Upper lobe of right lung (tissue), 1 donor: ENCODE measurements at regions not wholly inside any gene's neighbourhood (a gene's known extent, or its start where the extent isn't known, plus 50 kb on each side); places are given as distances from the start of the nearest gene placed in this dataset.

Experiments used
- ATAC-seq: fragments of 200-7000 bp; cut with Tn5 transposase; one replicate; pipeline ENCODE4 v1.9.1; 2020; ENCODE audit warnings: mild to moderate bottlenecking, moderate library complexity
- DNase-seq: peaks from one replicate; pipeline ENCODE4 v3.0.0-alpha.2; 2020
- H3K27ac ChIP-seq: fragments of 200-600 bp; one replicate; pipeline ENCODE4 v1.8.0; 2022
- H3K27me3 ChIP-seq: fragments of 200-600 bp; one replicate; pipeline ENCODE4 v1.8.0; 2022; ENCODE audit warnings: mild to moderate bottlenecking
- H3K36me3 ChIP-seq: fragments of 200-600 bp; one replicate; pipeline ENCODE4 v1.8.0; 2022
- H3K4me1 ChIP-seq: fragments of 200-600 bp; one replicate; pipeline ENCODE4 v1.8.0; 2022
- H3K4me3 ChIP-seq: fragments of 200-600 bp; one replicate; pipeline ENCODE4 v1.8.0; 2022; ENCODE audit warnings: mild to moderate bottlenecking
- H3K9me3 ChIP-seq: fragments of 200-600 bp; one replicate; pipeline ENCODE4 v1.8.0; 2022
- CTCF ChIP-seq: fragments of 200-600 bp; IDR thresholded peaks from one replicate; pipeline ENCODE4 v1.8.0; 2022; ENCODE audit warnings: antibody characterized with exemption
- intact Hi-C: fragments of 100-400 bp; cut with DNase I; formaldehyde crosslinking; loops from one replicate; pipeline ENCODE4 v1.11.0; 2022
- donor health status: DM: no; HTN: yes; CAD: no; lungs with severe emphysema.

GRCh38 chr10:21205328-21205727 lies 308.2 kb upstream of the NEBL start:
- Histone ChIP-seq H3K9me3 (no peaks in the 10 kb centered on the region), H3K27ac (no peak overlapping the region), H3K4me1 (no peaks in the 10 kb centered on the region), H3K36me3 (no peaks in the 10 kb centered on the region), H3K27me3 (no peaks in the 10 kb centered on the region), H3K4me3 (no peak overlapping the region)
- ATAC-seq (no peak), DNase-seq (no peak)
- no peak for TF ChIP-seq CTCF
- intact Hi-C loops: no loop called here

- no peak for ATAC-seq
- H3K9me3 ChIP-seq: no peaks in the 10 kb centered on the region
- no peaks in the 10 kb centered on the region for H3K27me3 ChIP-seq
- H3K27ac ChIP-seq: no peak overlapping the region
- no peak overlapping the region for H3K4me3 ChIP-seq
- no peaks in the 10 kb centered on the region for H3K4me1 ChIP-seq
- TF ChIP-seq CTCF: no peak
- no peaks in the 10 kb centered on the region for H3K36me3 ChIP-seq
- DNase-seq: no peak
- intact Hi-C loops: no loop called here
Measured at GRCh38 chr10:21203473-21204107, 306.5 kb upstream of the NEBL start.

GRCh38 chr10:21202776-21203462 lies 305.8 kb upstream of the NEBL start:
- intact Hi-C loops: no loop called here
- DNase-seq (no peak), ATAC-seq (no peak)
- H3K9me3 ChIP-seq: peaks cover 6% of the 10 kb centered on the region
- no peaks in the 10 kb centered on the region for H3K36me3 ChIP-seq
- no peak overlapping the region for H3K27ac ChIP-seq
- TF ChIP-seq CTCF: no peak
- H3K4me3 ChIP-seq: no peak overlapping the region
- H3K4me1 ChIP-seq: no peaks in the 10 kb centered on the region
- H3K27me3 ChIP-seq: no peaks in the 10 kb centered on the region

GRCh38 chr10:21199501-21199900 lies 302.4 kb upstream of the NEBL start:
- ATAC-seq: no peak
- DNase-seq: no peak
- Histone ChIP-seq H3K4me3 (no peak overlapping the region), H3K27ac (no peak overlapping the region), H3K27me3 (no peaks in the 10 kb centered on the region), H3K9me3 (peaks cover 12% of the 10 kb centered on the region), H3K4me1 (peaks cover 9% of the 10 kb centered on the region), H3K36me3 (no peaks in the 10 kb centered on the region)
- intact Hi-C loops: no loop called here
- no peak for TF ChIP-seq CTCF

GRCh38 chr10:21197838-21198237 lies 300.7 kb upstream of the NEBL start:
- H3K36me3 ChIP-seq: no peaks in the 10 kb centered on the region
- DNase-seq (no peak), ATAC-seq (no peak)
- TF ChIP-seq CTCF: no peak
- no peak overlapping the region for H3K27ac ChIP-seq
- H3K4me3 ChIP-seq: no peak overlapping the region
- intact Hi-C loops: no loop called here
- H3K4me1 ChIP-seq: peaks cover 12% of the 10 kb centered on the region
- H3K27me3 ChIP-seq: no peaks in the 10 kb centered on the region
- H3K9me3 ChIP-seq: peaks cover 12% of the 10 kb centered on the region
